HL-60/S4 treated with phorbol 12-myristate 13-acetate at 8.2 ng/mL for 4 days and 3 days (cell line): ENCODE measurements at regions not wholly inside any gene's neighbourhood (a gene's known extent, or its start where the extent isn't known, plus 50 kb on each side); places are given as distances from the start of the nearest gene placed in this dataset.

ENCODE experiments used
- in situ Hi-C: fragments of 300-500 bp; cut with MboI; formaldehyde crosslinking; loops from 2 replicates; pipeline ENCODE4 v1.15.0; 2022; ENCODE audit warnings: low sequenced_read_pairs

DNA sequence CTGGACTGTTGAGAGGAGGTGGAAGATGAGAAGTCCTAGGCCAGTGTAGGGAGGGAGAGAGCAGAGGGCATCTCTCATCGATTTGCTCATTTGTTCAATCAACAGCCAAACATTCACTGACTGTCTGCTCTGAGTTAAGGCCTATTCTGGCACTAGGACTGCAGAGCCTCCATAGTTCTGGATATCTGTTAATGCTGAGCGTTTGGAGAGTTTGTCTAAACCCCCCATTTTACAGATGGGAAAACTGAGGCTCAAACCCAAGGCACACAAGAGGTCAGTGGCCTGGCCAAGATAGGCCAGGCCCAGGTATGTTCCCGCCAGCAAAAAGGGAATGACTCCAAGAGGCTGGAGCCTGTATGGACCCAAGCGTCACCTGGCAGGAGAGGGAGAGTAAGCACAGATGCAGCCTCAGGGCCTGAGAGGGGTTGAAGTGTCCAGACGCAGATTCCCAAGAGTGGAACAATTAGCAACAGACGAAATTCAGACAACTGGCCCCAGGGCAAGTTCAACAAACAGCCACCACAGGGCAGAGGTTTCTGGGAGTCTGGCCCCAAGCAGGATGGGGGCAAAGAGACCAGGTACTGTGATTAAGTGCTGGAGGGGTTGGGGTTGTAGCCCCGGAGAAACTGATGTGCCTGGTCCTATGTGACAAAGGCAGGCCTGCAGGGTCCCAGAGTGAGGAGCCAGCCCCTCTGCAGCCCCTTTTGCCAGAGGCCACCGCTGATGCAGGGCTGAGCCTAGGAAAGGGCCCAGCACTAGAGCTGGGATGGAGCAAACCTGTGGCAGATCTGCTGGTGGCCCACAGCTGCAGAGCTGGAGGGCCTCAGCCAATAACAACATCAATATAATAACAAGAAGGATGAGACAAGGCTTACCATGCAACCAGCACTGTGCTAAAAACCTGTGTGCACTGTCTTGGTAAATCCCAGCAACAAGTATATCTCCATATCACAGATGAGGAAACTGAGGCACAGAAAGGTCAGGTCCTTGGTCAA, 245.1 kb upstream of the TLE3 start:
- in situ Hi-C loops, result no loop called here

DNA sequence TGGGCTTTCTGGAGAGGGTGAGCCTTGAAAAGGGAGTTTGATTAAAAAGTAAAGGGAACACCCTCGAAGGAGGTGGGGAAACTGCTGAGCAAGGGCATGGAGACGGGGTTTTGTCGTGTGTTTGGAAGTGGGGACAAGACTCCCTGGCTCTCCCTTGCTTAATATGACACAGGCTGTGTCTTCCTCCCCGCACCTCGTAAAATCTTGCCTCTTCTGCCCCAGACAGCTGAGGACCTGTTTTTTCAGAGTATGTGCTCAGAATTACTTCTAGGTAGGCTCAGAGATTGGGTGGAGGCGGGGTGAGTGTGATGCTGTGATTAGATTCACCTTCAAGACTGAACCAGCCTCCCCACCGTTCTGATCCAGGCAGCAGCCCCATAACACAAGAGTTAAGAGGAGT, 244.4 kb upstream of the TLE3 start:
- in situ Hi-C loops, result no loop called here

DNA sequence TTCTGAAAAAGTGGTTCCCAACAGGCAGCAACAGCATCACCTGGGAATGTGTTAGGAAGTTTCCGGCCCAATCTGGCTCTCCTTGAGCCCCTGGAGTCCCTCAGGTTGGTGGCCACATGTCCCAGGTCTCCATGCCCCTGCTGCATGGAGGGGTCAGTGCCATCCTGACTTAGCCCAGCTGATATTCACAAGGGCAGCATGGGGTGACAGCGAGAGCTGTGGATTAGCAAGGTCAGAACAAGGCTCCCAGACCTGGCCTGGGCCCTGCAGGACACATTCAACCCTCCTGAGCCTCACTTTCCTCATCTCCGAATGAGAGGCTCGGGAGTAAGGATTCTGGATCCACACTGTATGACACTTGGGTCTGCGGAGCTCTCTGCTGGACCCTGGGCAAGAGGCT, 243.8 kb upstream of the TLE3 start:
- in situ Hi-C loops, result no loop called here

DNA sequence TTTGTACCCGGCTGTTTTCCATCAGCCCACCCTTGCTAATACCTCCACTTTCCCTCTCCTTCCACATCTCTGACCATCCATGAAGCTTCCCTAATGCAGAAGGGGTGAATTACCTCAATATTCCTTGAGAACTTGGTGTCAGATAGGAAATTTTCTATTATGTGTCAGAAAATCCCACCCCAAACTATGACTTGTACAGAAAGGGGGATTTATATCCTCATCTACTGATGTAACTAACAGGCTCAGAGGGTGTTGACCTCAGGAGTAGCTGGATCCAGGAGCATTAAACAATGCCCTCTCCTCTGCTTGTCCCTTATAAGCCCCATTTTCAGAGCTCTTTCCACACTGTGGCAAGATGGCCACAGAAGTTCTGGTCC, 242.8 kb upstream of the TLE3 start:
- in situ Hi-C loops, result no loop called here

DNA sequence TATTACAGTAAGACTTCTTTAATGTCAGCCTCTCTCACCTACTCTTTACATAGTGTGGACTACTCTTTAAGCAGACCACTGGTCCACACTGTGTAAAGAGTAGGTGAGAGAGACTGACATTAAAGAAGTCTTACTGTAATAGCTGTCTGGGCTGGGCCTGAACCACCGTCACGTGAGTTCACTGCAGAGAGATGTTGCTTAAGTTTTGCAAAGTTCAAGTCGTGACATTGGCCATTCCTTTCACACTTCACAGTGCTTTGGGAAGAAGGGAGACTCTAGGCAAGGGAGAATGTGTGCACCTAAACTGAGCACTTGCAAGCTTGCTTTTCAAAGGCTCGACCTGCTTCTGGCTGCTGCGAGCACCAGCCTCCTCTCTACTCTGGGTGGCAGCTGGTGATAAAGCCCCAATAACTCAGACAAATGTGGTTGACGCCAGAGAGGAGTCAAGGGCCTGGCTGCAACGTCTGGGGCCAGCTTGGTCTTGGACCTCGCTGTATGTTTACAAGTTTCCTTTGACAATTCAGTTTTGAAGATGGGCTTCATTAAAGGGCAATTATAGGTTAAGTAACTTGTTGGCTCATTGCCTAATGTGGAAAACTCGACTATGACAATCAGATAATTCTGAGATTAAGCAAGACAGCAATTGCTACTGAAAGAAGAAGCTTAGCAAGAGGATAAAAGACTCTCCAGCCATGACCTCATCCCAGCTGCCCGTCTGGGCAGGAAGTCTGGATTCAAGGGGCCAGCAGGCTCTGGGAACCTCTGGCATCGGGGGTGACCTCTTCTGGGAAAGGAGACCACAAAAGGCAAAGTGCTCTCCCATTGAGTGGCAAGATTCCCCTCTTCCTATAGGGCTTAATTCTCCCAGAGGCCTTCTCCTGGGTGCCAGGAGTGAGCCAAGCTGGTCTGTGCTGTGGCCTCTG, 242.1 kb upstream of the TLE3 start:
- in situ Hi-C loops, result no loop called here

DNA sequence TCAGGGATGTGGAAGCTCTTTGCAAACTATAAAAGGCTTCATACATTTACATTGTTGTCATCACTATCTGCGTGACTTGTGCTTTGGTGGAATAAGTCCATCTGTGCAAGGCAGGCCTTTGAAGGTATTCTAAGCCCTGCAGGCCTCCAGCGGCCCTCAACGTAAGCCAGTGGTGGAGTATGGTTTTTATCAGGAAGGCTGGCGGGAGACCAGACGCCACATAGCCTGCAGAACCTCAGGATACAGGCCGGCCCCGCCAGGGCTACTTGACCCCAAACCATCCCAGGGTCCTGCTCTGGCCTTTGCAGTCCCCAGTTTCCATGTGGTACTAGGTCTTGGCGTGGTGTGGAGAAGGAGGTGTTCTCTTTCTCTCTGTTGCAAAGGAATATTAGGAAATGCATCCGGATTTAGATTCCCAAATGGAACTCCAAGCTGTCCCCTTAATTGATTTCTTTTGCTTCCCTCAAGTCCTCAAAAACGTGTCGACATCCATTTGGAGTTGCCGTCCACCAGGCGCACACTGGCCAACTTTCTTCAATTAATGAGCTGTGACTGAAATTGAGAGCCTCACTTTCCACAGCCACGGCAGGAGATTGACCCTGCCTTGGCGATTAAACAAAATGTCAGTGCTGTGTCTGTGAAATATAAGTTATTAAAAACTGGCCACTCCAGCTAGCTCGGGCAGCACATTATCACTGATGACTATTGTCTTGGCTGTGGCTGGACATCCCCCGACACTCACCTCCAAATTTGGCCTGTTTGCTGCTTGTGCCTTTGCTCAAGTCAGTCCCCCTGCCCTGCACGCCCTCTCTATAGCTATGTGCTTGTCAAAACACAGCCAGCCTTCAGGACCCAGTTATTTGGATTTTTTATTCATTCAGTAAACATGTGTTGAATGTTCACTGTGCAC, 239.8 kb upstream of the TLE3 start:
- in situ Hi-C loops, result no loop called here

DNA sequence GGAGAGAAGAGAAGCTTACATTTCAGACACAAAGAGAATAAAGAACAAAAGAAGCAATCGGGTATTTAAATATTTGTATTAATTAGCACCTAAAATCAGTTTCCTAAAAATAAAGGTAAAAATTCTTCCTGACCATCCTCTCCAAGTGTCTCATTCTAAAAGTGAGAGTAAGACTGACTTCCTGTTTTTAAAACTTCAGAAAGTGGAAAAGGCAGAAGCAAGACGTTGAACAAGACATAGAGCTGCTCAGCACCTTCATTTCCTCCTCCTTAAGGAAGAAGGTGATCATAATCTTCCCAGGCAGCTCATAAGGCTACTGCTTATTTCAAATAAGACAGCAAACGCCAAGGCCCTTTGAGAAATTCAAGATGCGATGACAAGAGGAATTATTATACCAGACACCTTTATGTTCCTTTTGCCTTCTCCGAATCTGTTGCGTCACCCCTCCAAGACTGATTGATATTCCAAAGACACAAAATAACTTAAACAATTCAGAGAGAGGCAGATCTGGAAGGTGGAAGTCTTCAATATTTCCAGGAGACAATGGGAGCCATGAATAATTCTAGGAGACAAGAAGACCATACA, 238.8 kb upstream of the TLE3 start:
- in situ Hi-C loops, result no loop called here

DNA sequence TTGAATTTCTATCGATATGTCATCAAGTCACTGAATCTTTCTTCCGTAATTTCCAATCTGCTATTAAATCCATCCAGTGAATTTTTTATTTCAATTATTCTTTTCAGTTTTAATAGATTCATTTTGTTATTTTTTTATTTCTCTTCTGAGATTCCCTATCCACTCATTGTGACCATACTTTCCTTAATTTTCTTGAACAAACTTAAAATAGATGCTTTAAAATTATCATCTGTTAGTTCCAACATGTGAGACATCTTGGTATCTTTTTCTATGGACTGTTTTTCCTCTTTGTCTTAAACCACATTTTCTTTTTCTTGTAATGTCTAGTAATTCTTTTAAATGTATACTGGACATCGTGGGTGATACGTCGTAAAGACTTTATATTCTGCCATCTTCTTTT, 236.6 kb upstream of the TLE3 start:
- in situ Hi-C loops, result no loop called here

DNA sequence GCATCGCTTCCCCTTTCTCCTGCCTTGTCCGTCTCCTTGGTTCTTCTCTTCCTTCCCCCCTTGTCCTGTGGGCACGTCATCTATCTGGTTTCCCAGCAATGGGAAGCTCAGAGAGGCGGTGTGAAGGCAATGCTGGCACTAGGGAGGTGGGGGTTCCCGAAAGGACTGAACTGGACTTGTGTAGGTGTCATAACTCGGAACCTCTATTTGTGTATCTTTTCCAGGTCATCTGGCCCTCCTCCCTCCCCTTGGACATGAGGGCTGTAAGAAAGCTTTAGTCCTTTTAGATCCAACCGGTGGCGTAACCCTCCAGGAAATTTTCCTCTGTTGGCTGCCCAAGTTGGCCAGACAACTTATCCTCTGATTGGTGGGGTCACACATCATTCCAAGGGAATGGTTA, 231.5 kb upstream of the TLE3 start:
- in situ Hi-C loops, result no loop called here

DNA sequence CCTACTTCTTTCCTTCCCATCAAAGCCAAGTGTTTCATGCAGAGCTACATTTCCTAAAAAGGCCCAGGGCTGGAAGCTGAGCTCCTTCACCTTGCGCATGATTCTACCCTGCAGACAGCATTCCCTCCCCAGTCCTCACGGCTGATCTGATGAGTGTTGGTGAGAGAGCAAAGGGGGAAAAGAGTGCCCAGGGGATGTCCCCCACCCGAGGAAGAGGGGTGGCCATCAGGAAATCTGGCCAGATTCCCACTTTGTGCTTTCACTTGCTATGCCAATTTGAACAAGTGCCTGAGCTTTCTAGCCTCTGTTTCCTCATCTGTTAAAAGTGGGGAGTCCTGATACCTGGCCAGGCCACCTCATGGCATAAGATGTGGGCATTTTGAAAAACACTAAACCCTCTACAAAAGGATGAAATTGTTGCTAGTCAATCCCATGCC, 231.0 kb upstream of the TLE3 start:
- in situ Hi-C loops, result no loop called here

DNA sequence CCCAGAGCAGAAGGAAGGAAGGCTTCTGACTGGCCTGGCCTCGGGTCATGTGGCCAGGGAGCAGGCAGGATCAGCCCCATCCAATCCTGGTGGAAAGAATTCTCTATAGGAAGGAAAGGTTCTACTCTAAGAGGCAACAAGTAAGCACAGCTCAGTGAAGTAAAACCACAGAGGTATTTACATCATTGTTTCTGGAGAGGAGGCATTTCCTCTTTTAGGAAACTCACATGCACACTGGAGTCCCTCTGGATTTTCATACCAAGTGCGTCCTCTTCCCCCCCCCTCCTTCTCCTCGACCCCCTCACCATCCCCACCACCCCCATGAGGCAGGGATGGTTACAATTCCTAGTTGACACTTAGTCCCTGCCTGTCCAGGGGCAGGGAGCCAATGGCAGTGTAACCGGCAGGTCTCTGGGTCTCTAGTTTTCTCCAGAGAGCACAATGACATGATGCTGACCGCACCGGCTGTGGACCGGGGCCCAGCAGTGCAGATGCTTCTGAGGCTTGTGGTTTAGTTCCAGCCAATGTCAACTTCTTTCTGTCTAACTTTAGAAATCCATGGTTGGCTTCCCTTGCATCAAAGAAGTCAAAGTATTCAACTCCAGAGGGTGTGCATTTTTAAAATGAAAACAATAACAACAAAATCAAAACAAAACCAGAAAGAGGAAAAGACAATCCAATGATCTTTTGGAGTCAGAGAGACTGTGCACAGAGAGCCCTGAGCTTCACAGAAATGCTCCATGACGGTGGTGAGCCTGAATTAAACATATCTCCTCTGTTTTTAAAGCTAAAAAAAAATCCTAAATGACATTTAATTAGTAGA, 230.3 kb upstream of the TLE3 start:
- in situ Hi-C loops, result no loop called here

DNA sequence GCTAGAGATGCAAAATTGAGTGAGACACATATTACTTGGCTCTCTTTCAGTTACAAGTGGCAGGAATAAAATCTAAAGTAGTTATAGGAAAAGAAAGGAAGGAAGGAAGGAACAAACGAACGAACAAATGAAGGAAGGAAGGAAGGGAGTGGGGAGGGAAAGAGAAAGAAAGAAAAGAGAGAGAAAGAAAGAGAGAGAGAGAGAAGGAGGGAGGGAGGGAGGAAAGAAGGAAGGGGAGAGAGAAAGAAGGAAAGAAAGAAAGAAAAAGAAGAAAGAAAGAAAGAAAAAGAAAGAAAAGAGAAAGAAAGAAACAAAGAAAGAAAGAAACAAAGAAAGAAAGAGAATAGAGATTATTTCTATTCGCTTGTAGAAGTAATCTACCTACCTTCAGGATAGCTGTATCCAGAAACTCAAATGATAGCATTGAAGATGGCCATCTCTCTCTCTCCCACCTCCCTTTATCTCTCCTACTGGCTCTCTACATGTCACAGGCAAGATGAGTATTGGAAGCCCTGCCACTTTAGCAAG, 229.7 kb upstream of the TLE3 start:
- in situ Hi-C loops, result no loop called here

DNA sequence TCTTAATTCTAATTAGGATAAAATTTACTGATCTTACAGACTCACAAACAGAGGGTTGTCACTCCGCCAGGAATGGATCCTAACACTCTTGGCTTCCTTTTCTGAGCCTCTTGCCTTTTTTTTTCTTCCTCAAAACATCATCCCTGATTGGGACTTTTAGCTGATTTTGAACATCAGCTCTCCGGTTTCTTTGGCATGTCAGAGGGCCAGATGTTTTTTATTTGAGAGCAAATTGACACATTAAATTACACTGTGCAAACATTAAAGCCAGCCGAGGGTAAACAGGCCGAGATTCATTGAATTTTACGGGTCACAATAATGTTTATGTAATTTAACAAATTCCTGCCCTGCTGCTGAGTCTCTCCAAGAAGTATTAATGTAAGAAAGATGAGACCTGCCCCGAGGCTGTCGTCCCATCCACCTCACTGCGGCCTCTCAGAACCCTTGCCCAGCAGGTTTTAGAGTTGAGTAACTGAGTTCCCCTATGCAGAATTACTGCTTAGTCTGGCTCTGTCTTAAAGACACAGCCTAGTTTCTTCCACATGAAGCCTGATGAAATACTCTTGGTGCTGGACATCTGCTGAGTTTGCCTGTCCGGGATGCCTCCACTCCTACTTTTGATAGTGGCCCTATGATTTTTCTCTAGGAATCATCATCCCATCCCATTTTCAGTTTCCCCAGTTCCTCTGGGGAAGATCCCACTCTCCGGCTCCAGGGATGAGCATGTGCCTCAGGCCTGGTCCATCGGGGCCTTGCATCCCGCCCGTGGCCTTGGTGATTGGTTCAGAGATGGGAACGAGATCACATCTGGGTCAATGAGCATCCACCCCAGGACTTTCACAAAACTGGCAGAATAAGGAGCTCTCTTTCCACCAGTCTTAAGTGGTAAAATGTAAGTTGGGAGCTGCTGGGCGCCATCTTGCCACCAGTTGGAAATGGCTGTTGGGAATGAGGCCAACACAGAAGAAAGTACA, 226.6 kb upstream of the TLE3 start:
- in situ Hi-C loops, result no loop called here

DNA sequence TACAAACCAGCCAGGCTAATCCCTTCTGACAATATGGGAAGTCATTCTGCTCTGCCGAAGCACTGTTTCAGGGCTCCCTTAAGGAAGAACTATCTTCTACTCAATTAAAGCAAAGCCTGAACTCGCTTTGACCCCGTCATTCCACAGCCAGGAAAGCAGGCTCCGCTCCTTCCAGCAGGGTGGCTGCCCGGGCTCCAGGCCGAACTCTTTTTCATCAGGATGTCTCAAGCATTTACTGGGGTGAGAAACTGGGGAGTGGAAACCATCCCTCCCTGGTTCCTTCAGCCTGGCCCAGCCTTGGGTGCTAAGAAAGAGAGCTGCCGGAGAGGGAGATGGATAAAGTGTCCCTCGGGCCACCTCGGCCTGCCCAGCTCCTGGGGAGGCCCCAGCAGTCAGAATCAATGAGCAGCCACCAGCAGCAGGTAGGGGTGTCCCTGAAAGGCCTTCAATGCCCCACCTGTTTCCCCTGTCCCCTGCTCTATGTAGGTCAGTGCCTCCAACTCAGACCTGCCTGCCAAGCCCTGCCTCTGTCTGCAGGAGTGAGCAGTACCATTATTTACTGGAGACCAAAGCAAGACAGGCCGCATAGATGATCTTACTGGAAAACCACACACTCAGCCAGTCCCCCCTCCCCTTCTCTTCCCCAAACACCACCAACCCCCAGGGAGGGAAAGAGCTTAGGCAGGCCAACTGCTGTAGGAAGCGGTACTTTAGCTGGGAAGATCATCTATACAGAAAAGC, 225.6 kb upstream of the TLE3 start:
- in situ Hi-C loops, result no loop called here

DNA sequence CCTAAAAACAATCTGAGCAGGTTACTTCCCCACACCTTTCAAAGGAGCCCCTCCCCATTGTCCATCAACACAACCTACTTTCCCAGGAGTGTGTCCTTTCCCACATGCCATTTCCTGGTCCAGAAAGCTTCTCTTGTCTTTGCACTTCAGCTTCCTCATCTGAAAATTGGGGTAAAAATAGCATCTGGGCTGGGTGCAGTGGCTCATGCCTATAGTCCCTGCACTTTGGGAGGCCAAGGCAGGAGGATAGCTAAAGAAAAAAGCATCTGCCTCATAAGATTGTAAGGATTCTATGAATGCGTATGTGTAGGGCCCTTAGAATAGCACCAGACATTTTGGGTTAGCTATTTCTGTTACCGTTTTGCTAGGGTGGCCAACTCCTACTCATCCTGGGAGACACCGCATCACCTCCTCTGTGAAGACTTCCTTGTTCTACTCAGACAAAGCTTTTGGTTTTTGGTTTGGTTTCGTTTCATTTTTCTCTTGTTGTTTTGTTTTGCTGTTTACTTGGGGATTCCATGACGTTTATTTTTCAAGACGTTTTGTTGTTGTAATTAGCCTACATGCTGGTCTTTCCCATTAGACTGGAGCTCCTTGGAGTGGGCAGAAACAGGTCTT, 224.4 kb upstream of the TLE3 start:
- in situ Hi-C loops, result no loop called here

DNA sequence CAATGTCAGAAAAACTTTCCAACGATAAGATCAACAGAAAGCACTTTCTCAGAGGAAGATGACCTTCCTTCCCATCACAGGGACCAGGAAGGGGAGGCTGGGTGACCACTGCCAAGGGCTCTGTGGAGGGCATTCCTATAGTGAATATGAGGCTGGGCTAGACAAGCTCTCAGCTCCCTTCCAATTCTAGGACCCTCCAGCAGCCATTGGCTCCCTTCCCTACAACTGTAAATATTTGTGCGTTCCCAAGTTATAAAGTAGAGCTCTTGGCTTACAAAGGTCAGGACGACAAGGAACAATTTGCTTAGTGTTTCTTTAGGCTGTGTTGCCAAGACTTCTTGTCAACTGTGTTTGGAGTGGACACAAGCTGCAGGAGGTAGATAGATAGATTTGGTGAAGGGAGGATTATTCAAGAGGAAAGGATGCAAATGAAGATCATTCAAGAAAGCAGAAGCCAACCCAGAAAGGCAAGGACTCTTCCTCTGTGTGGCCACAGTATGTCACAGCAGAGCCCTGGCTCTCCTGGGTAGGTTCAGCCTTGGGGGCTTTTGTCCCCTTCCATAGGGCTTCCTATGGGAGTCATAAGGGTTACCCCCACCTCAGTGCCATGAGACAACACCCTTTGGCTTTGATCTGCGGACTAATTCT, 223.6 kb upstream of the TLE3 start:
- in situ Hi-C loops, result no loop called here
